ENCODE measurements at regions not wholly inside any gene's neighbourhood (a gene's known extent, or its start where the extent isn't known, plus 50 kb on each side); places are given as distances from the start of the nearest gene placed in this dataset.
"Not testable (repeated sequence)": the region's sequence is repeated elsewhere in the genome, so short reads cannot be mapped to it uniquely, and the experiment has no call there.

DNA sequence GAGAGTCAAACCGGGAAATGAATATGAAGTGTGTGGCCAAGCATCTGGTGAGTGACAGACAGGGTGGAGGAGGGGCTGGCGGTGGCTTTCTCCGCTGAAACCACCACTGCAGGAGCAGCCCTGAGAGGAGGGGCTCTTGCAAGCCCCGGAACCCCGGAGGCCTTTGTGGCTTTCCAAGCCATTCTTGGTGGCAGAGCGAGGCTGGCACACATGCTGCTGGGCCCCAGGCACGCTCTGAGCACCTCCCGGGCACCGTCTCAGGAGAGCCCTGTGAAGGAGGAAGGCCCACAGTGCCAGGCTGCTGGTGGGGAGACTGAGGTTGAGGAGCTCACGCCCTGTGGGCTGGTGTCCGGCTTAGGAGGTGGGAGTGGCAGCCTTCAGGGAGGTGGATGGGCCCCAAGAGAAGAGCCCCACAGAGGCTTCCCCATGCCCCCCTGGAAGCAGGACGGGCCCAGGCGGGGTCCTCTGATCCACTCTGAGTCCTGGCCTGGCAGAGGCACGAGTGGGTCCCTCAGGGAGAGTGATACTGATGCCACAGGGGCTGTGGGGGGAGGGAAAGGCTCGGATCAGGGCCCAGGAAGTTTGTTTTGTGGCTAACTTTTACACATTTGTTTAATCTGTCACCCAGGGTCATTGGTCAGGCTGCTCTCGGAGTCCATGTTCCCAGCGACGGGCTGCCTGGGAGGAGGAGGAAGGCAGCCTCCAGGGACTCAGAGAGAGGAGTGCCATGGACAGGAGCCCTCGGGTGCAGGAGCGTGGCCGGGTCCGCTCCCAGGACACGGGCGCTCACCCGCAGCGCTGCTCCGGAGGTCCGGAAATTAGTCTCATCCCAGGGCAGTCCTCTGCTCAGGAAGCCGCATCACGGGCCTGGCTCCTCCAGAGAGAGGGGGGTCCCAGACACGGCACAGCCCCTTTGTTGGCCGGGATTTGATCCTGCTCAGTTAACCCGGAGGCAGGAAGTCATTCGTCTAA is 170.7 kb downstream of the ERMARD start:
- DNase-seq (ENCODE audit: insufficient read length, low spot score), result no peak
- FAIRE-seq, result no peak

GRCh38 chr6:169921217-169921616 is 169.8 kb downstream of the ERMARD start:
- DNase-seq (ENCODE audit: insufficient read length, low spot score) (no peak), FAIRE-seq (no peak)

DNA sequence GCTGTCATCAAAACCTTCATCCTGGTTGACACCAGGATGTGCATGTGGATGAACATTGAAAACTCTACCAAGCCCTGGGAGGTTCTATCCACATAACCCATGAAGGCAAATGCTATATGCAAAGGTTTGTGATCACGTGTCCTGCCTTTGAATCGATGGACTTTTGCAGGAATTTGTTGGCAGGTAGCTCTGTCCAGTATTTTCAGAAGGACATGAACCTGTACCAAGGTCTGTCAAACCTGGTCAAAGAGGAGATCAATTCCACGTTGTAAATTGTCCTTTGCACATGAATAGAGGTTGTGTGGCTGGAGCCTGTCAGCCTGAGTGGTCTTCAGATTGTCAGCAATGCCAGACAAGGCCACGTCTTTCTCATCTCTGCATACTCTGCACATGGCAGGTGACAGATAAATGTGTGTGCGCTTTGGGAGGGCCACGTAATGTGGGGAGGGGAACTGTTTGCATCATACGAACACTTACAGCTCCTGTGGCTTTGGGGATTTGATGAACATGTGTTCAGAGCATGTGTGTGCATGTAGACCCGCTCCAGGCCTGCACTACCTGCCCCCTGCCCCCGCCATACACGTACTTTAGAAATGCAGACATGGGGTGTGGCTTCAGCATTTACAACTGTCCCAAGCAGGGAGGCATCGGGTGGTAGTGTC is 169.1 kb downstream of the ERMARD start:
- no peak for DNase-seq (ENCODE audit: insufficient read length, low spot score)
- no peak for FAIRE-seq

DNA sequence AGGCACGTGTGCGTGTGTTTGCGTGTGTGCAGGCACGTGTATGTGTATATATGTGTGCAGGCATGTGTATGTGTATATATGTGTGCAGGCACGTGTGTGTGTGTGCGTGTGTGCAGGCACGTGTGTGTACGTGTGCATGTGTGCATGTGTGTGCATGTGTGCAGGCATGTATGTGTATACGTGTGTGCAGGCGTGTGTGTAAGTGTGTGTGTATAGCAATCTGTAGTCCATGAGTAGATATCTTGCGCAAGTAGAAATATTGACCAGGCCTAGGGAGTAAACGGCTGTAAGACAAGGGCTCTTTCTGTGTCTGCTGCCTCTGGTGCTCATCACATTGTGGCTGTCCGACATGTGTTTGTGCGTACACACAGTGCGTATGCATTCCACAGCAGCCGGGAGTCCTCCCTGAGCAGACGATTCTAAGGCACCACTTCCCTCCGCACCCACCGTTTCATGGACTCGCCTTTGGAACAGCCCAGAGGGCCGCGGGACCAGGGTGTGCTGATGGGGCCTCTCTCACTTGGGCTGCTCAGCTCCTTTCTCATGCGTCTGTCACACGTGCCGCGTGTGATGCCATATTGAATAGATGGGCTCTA is 167.6 kb downstream of the ERMARD start:
- no peak for DNase-seq (ENCODE audit: insufficient read length, low spot score)
- FAIRE-seq, result no peak

- DNase-seq (ENCODE audit: insufficient read length, low spot score) (no peak), FAIRE-seq (no peak)
These were observed 167.0 kb downstream of the ERMARD start for GRCh38 chr6:169918239-169918953.

GRCh38 chr6:169917153-169917552 is 165.7 kb downstream of the ERMARD start:
- FAIRE-seq, result no peak
- no peak for DNase-seq (ENCODE audit: insufficient read length, low spot score)

GRCh38 chr6:169915769-169916550 is 164.5 kb downstream of the ERMARD start:
- DNase-seq (ENCODE audit: insufficient read length, low spot score) (no peak), FAIRE-seq (no peak)

GRCh38 chr6:169913745-169914144 is 162.3 kb downstream of the ERMARD start:
- not testable (repeated sequence) for FAIRE-seq; DNase-seq (ENCODE audit: insufficient read length, low spot score)

GRCh38 chr6:169913096-169913638 is 161.7 kb downstream of the ERMARD start:
- DNase-seq (ENCODE audit: insufficient read length, low spot score) (no peak), FAIRE-seq (no peak)

DNA sequence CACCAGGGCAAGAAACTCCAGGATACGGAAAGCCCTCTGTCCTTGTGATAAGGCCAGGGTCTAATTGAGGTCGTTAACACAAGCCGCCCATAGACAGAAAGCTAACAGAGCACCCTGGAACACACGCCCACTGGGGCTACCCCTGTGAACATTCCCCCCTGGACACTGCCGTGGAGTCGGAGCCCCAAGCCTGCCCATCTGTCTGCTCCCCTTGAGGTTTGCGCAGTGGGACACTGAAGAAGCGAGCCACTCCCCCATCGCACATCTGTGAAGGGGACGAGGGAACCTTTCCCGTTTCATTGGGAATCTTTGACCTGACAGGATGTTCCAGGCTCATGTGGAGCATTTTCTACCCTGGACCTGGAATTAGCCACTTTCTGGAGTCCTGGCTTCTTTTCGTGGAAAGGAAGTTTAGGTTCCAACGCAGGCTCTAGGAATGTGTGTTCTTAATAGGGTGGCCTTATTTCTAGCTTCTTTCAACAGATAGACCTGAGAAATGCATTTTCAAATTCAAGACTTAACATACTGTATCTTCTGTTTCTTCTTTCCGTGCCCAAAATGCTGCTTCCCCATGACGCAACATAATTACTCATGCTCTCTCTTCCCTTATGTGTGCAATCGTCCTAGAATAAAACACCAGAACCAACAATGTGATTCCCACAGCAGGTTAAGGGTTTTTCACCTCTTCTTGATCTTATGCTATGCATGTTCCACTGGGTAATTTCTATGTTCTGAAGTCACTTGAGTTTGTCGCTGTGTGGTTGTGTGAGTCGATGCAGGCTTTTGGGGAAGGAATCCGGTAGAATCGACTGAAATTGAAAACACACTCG is 161.1 kb downstream of the ERMARD start:
- DNase-seq (ENCODE audit: insufficient read length, low spot score), result no peak
- FAIRE-seq, result no peak

DNA sequence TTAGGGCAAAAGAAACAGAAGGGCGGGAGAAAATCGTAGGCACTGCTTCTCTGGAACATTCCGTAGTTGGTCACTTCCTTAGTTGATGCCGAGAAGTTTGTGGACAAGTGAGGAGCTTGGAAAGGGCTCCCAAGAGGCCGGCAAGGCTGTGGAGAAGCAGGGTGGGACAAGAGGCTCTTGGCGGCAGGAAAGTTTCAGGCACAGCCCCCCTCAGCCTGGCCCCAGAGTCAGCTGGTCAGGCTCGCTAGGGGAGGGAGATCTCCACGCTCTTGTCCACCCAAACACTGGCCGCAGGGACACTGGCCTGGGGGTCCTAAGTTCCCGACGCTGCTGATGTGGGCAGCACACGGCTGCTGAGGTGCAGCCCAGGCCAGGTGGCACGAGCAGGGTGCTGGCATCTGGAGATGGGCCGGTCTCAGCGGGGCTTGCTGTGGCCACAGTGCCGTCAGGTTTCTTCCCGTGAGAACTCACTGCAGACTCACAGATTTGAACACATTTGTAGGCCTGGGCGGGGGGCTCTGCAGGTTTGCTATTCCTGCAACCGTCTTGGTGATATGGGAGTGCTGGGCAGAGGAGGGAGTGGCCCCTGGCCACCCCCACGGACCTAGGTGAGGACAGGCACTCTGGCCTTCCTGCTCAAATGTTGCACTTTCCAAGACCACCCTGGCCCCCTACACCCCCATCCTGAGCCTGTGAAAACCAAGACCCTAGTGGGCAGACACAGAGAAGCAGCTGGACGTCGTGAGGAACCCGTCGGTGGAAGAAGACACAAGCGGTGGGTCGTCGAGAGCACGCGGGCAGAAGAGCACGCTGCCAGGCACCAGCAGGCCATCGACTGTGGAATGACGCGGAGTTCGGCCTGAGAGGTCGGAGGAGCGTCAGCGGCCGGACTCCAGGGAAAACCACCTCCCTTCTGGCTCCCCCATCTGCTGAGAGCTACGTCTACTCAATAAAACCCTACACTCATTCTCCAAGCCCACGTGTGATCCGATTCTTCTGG is 160.1 kb downstream of the ERMARD start:
- no peak for FAIRE-seq
- DNase-seq (ENCODE audit: insufficient read length, low spot score), result no peak

- FAIRE-seq (no peak), DNase-seq (ENCODE audit: insufficient read length, low spot score) (no peak)
These were observed 157.7 kb downstream of the ERMARD start for GRCh38 chr6:169909113-169909512.

DNA sequence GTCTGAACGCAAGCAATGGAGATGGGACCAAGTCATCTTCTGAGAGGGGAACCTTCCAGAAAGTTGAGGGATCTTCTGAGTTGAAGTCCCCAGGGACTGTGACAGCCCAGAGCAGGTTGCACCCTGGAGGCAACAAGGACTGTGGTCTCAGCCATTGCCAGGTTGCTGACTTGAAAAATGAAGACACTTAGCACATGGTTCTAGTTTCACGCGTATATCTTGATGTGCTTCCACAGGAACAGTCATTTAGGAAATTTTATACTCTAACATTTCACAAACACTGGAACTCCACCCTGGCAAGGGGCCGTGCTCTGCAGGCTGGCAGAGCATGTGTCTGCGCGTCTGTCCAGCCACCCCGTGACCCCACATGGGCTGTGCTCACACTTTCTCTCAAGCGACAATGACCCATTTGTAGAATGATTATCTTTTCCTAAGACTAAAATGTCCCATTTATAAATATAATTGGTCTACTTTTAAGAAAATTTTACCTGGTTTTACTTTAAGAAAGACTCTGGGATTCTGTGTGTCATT is 157.0 kb downstream of the ERMARD start:
- no peak for DNase-seq (ENCODE audit: insufficient read length, low spot score)
- FAIRE-seq, result no peak

DNA sequence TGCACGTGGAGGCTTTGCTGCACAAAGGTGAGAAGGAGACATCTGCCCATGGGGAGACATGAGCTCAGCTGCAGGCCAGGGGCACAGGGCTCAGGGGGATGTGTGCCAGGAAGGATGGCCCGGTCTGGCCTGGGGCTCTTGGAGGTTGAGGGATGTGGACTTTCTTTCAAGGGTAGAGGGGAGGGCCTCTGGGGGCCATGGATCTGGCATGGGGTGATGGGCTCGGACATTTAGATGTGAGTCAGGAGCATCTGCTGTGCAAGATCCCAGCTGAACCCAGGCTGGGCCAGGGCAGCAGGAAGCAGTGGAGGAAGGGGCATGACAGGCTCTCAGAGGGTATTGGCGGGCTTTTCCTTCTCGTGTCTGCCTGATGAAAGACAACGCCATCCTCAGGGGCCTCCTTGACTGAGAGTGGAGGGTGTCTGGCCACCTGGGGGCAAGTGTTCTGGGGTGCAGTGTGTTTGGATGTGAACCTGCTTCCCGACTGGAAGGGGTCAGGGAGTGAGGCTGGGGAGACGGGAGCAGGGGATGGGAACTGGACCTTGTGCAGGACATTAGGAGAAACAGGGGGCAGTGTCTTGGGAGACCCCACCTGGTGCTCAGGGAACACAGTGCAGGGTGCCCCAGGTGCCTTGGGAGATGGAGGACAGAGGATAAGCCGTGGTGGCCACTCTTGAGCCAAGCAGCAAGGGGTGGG is 156.1 kb downstream of the ERMARD start:
- FAIRE-seq, result no peak
- DNase-seq (ENCODE audit: insufficient read length, low spot score), result no peak

- FAIRE-seq (no peak), DNase-seq (ENCODE audit: insufficient read length, low spot score) (no peak)
These were observed 155.4 kb downstream of the ERMARD start for GRCh38 chr6:169906688-169907418.

GRCh38 chr6:169906004-169906687 is 154.7 kb downstream of the ERMARD start:
- FAIRE-seq (no peak), DNase-seq (ENCODE audit: insufficient read length, low spot score) (no peak)
